HG03196 (cell line): ENCODE measurements at regions not wholly inside any gene's neighbourhood (a gene's known extent, or its start where the extent isn't known, plus 50 kb on each side); places are given as distances from the start of the nearest gene placed in this dataset.

ENCODE experiments used
- ATAC-seq: cut with Tn5 transposase; IDR thresholded peaks from one replicate; pipeline ENCODE4 v1.9.1; 2021; ENCODE audit not compliant: unreplicated experiment

- ATAC-seq: no peak
Measured at GRCh38 chr15:95417761-95418160, 912.7 kb upstream of the NR2F2 start.

GRCh38 chr15:95422255-95422654, 908.2 kb upstream of the NR2F2 start:
- ATAC-seq: no peak

- no peak for ATAC-seq
Measured at GRCh38 chr15:95425859-95426258, 904.6 kb upstream of the NR2F2 start.

GRCh38 chr15:95429345-95429744, 901.2 kb upstream of the NR2F2 start:
- ATAC-seq: no peak

- ATAC-seq: no peak
Measured at GRCh38 chr15:95431518-95431917, 899.0 kb upstream of the NR2F2 start.

- ATAC-seq: no peak
Measured at GRCh38 chr15:95432878-95433405, 897.6 kb upstream of the NR2F2 start.

- ATAC-seq: no peak
Measured at GRCh38 chr15:95439922-95440376, 890.6 kb upstream of the NR2F2 start.

GRCh38 chr15:95440712-95441111, 889.8 kb upstream of the NR2F2 start:
- ATAC-seq: no peak

GRCh38 chr15:95442107-95442719, 888.3 kb upstream of the NR2F2 start:
- no peak for ATAC-seq

- no peak for ATAC-seq
Measured at GRCh38 chr15:95444860-95445259, 885.6 kb upstream of the NR2F2 start.

GRCh38 chr15:95446854-95447253, 883.6 kb upstream of the NR2F2 start:
- ATAC-seq: no peak

GRCh38 chr15:95447486-95447885, 883.0 kb upstream of the NR2F2 start:
- ATAC-seq: no peak

GRCh38 chr15:95448531-95449229, 881.8 kb upstream of the NR2F2 start:
- ATAC-seq: no peak

GRCh38 chr15:95449230-95449628, 881.3 kb upstream of the NR2F2 start:
- ATAC-seq: no peak

- no peak for ATAC-seq
Measured at GRCh38 chr15:95450413-95450812, 880.1 kb upstream of the NR2F2 start.

- ATAC-seq: no peak
Measured at GRCh38 chr15:95451938-95452337, 878.6 kb upstream of the NR2F2 start.

GRCh38 chr15:95454403-95455262, 875.9 kb upstream of the NR2F2 start:
- no peak for ATAC-seq

- ATAC-seq: no peak
Measured at GRCh38 chr15:95457520-95457919, 873.0 kb upstream of the NR2F2 start.

GRCh38 chr15:95458721-95459120, 871.8 kb upstream of the NR2F2 start:
- no peak for ATAC-seq

GRCh38 chr15:95459273-95459672, 871.2 kb upstream of the NR2F2 start:
- ATAC-seq: no peak

GRCh38 chr15:95464509-95464908, 866.0 kb upstream of the NR2F2 start:
- ATAC-seq: no peak

GRCh38 chr15:95468820-95469219, 861.7 kb upstream of the NR2F2 start:
- ATAC-seq: no peak
